Adrenal gland (tissue), 9 donors: ENCODE measurements at regions not wholly inside any gene's neighbourhood (a gene's known extent, or its start where the extent isn't known, plus 50 kb on each side); places are given as distances from the start of the nearest gene placed in this dataset.

Experiments
- DNase-seq, 7 donors: peaks; one replicate each; pipeline ENCODE4 v3.0.0-alpha.2; 2019 to 2020
- H3K27ac ChIP-seq, 5 donors: fragments of 200-600 bp; sonication (generic) in 4 of 5; 1 replicate in 3 of 5; 2 replicates in 2 of 5; pipeline versions ENCODE4 v1.5.1 to v1.8.0; 2016 to 2020; ENCODE audit warnings: mild to moderate bottlenecking in 1 of 5
- H3K27me3 ChIP-seq: fragments of 200-600 bp; 2 replicates; pipeline ENCODE4 v1.8.0; 2021
- H3K36me3 ChIP-seq, 2 donors: fragments of 200-600 bp; replicated peaks in 1 of 2; 1 replicate in 1 of 2; 2 replicates in 1 of 2; pipeline versions ENCODE4 v1.5.1 to v1.8.0; 2018 to 2022
- H3K4me1 ChIP-seq, 2 donors: fragments of 200-600 bp; replicated peaks in 1 of 2; 1 replicate in 1 of 2; 2 replicates in 1 of 2; pipeline versions ENCODE4 v1.5.1 to v1.8.0; 2018 to 2021
- H3K4me3 ChIP-seq, 4 donors: fragments of 200-600 bp; sonication (generic) in 3 of 4; one replicate each; pipeline ENCODE4 v1.5.1; 2016 to 2018
- H3K9me3 ChIP-seq, 3 donors: fragments of 200-600 bp; sonication (generic) in 1 of 3; replicated peaks in 1 of 3; 1 replicate in 2 of 3; 2 replicates in 1 of 3; pipeline versions ENCODE4 v1.5.1 to v1.8.0; 2016 to 2021
- POLR2A ChIP-seq, 2 donors: fragments of 450-650 bp; IDR thresholded peaks; one replicate each; pipeline ENCODE4 v1.6.1; 2017; ENCODE audit warnings: antibody characterized with exemption in 2 of 2, mild to moderate bottlenecking in 2 of 2, moderate library complexity in 1 of 2
- WGBS, 4 donors: extraction: QIAGEN DNeasy Blood & Tissue Kit in 2 of 4; methylation state at CpG; one replicate each; pipeline versions ENCODE4 v1.1.5 to v1.1.7; 2013 to 2017; 5-methylcytosine and 5-hydroxymethylcytosine counted together
- intact Hi-C, 2 donors: fragments of 100-400 bp; cut with DNase I; formaldehyde crosslinking; loops; one replicate each; pipeline versions ENCODE4 v1.14.1 to v1.15.0; 2022 to 2023
- TF ChIP-seq, protein P1 (sequence below), 6 experiments: fragments of 450-650 bp in 4 of 6; fragments of 200-600 bp in 2 of 6; sonication (generic) in 1 of 6; IDR thresholded peaks; 1 replicate in 5 of 6; 2 replicates in 1 of 6; pipeline versions ENCODE4 v1.5.1 to v1.8.0; 2016 to 2021; ENCODE audit warnings: antibody characterized with exemption in 6 of 6, mild to moderate bottlenecking in 2 of 6, moderate library complexity in 1 of 6
- donor health status: healthy with polysubstance abuse.
- donor health status: Bipolar disorder and iron deficiency.
- donor health status: DM: yes; HTN: yes; CAD: no.
- donor health status: DM: no; HTN: no; CAD: no.
- donor health status: DM: no; HTN: no; CAD: no.

DNA sequence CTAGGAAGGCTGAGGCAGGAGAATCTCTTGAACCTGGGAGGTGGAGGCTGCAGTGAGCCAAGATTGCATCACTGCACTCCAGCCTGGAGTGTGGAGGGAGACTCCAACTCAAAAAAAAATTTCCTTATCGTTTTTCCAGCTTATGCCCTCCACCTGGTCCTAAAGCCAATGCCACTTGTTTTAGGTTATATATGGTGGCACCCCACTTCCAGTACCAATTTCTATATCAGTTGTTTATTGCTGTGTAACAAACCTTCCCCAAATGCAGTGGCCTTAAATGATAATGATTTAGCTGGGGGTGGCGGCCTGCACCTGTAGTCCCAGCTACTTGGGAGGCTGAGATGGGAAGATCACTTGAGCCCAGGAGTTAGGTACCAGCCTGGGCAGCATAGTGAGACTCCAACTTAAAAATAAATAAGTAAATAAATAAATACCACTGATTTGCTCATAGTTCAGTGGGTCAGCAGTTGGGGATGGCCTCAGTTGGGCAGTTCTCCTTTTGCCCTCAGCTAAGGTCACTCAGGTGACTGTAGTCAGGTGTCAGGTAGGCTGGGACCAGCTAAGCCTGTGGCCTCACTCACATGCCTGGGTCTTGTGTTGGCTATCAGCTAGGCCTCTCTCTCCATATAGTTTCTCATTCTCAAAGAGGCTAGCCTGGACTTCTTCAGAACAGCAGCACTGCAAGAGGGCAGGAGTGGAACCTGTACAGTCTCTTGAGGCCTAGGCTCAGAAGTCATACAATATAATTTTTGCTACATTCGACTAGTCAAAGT is 113.7 kb upstream of the GATA6 start:
- no peaks in the 10 kb centered on the region for H3K36me3 ChIP-seq
- no peak overlapping the region for H3K27ac ChIP-seq
- intact Hi-C loops: no loop called here
- no peak for TF ChIP-seq POLR2A (IDR thresholded peaks at IDR 0.05)
- TF ChIP-seq, protein P1, sequence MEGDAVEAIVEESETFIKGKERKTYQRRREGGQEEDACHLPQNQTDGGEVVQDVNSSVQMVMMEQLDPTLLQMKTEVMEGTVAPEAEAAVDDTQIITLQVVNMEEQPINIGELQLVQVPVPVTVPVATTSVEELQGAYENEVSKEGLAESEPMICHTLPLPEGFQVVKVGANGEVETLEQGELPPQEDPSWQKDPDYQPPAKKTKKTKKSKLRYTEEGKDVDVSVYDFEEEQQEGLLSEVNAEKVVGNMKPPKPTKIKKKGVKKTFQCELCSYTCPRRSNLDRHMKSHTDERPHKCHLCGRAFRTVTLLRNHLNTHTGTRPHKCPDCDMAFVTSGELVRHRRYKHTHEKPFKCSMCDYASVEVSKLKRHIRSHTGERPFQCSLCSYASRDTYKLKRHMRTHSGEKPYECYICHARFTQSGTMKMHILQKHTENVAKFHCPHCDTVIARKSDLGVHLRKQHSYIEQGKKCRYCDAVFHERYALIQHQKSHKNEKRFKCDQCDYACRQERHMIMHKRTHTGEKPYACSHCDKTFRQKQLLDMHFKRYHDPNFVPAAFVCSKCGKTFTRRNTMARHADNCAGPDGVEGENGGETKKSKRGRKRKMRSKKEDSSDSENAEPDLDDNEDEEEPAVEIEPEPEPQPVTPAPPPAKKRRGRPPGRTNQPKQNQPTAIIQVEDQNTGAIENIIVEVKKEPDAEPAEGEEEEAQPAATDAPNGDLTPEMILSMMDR (IDR thresholded peaks at IDR 0.05): no peak
- no peaks in the 10 kb centered on the region for H3K9me3 ChIP-seq
- no peak for DNase-seq
- H3K27me3 ChIP-seq: no peaks in the 10 kb centered on the region
- peaks cover 0 to 10% of the 10 kb centered on the region in 2 donors for H3K4me1 ChIP-seq
- no peak overlapping the region for H3K4me3 ChIP-seq
- 87 to 100% (median 91%) methylated on average over 3 of the region's 3 CpGs for WGBS, 4 donors

DNA sequence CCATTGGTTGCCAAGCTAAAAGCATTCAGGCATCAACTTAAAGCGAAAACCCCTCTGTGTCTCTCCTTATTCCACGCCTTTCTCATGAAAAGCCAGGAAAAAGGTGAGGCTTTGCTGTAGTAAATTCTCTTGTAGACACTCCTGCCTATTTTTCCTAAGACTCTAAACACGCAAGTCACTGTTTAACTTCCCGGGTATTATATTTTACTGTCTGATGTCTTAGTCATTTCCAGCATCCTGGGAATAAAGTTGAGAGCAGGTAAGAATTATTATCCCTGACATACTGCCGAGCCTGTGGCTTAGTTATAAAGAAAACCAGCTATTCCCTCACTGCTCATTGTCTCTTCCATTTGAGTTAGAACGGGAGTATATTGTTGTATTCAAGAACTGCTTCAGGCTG is 112.4 kb upstream of the GATA6 start:
- intact Hi-C loops: no loop called here
- Histone ChIP-seq H3K36me3 (no peaks in the 10 kb centered on the region), H3K27ac (no peak overlapping the region), H3K9me3 (no peaks in the 10 kb centered on the region), H3K4me3 (no peak overlapping the region), H3K4me1 (peaks cover 0 to 10% of the 10 kb centered on the region in 2 donors), H3K27me3 (no peaks in the 10 kb centered on the region)
- DNase-seq: no peak
- WGBS, 4 donors: 79 to 84% (median 81%) methylated on average over 6 of the region's 6 CpGs
- no peak for TF ChIP-seq POLR2A (IDR thresholded peaks at IDR 0.05)
- TF ChIP-seq, protein P1 (IDR thresholded peaks at IDR 0.05): no peak

DNA sequence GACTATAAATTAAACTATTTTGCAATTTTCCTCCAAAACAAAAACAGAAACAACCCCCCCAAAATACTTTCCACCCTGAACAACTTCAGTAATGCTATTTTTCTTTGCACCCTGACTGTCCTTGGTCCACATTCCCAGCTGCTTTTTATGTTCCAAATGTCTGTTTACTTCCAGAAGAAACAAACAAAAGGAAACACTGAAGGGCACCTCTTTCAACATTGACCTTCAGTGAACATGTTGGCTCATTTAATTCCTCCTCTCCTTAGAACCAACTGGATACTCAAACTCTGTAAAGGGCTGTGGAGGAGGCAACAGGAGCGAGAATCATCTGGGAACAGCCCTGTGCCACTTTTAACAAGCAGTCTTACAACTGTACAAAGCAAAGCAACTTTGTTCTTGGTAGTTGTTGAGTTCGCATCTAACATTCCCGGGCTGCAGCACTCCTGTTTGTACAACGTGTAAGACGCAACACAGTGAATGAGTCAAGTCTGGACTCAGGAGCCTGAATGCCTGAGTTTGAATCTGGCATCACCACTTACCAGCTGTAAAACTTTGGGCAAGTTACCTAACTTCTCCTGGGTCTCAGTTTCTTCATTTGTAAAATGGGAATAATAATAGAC is 111.4 kb upstream of the GATA6 start:
- 32 to 52% (median 39%) methylated on average over 5 of the region's 5 CpGs for WGBS, 4 donors
- H3K36me3 ChIP-seq: no peaks in the 10 kb centered on the region
- H3K9me3 ChIP-seq: no peaks in the 10 kb centered on the region
- H3K4me1 ChIP-seq: peaks cover 0 to 12% of the 10 kb centered on the region in 2 donors
- peak overlapping the region in 2 of 5 donors; percentile 54 to 58 for H3K27ac ChIP-seq
- DNase-seq: peak; percentile 19 to 53 (median 39)
- intact Hi-C loops: no loop called here
- no peak overlapping the region for H3K4me3 ChIP-seq
- H3K27me3 ChIP-seq: no peaks in the 10 kb centered on the region
- TF ChIP-seq, protein P1 (IDR thresholded peaks at IDR 0.05): no peak
- no peak for TF ChIP-seq POLR2A (IDR thresholded peaks at IDR 0.05)

DNA sequence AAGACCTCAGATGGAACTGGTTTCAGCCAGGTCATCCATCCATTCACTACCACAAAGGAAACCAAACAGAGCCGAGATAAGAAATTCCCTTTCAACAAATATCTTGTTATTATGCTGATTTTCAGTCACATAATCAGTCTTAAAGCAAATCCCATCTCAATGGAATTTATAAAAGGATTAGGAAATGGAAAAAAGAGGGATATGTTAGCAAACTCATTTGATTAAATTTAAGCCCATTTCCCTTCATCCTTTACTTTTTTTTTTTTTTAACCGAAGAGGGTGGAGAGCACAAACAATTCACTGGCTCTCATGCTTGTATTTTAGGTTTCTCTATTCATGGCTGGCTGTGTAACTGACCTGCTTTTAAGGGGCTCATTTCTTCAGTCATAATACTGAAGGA is 109.0 kb upstream of the GATA6 start:
- no peaks in the 10 kb centered on the region for H3K27me3 ChIP-seq
- intact Hi-C loops: no loop called here

More for the DNA sequence above, 109.0 kb upstream of the GATA6 start:
- Histone ChIP-seq H3K9me3 (no peaks in the 10 kb centered on the region), H3K4me1 (peaks cover 3 to 19% of the 10 kb centered on the region in 2 donors), H3K27ac (no peak overlapping the region), H3K36me3 (no peaks in the 10 kb centered on the region), H3K4me3 (no peak overlapping the region)
- WGBS, 4 donors: 76 to 87% (median 82%) methylated on average over 2 of the region's 2 CpGs
- no peak for TF ChIP-seq POLR2A (IDR thresholded peaks at IDR 0.05)
- TF ChIP-seq, protein P1 (IDR thresholded peaks at IDR 0.05): no peak
- DNase-seq: no peak
